ENCODE measurements at regions not wholly inside any gene's neighbourhood (a gene's known extent, or its start where the extent isn't known, plus 50 kb on each side); places are given as distances from the start of the nearest gene placed in this dataset.

DNA sequence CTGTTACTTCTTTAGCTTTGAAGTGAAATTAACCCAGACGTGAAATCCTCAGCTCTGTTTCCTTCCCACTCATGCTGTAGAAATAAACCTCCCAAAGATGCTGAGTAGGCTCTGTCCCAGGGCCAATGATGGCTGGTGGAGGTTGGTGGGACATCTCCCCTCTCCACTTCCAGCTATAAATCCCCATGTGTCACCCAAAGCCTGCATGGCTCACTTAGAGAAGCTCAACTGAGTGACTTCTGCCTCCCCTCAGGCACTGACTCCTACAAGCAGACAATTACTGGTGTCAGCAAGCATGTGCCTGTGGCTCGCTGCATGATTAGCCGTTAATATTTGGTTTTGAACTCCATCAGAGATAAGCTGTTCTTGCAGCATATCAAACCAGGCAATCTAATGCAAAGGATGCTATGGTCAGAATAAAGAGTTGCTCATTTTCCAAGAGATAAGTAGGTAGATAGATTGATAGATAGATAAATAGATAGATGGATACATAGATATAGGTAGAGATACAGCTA, 569.5 kb upstream of the WWC1 start:
- Histone ChIP-seq H3K9me3 (ENCODE audit: control insufficient read depth, low read length) (no peaks in the 10 kb centered on the region), H3K9ac (ENCODE audit: low read length) (no peak overlapping the region), H3K27me3 (ENCODE audit: control insufficient read depth, insufficient read depth, low read length) (no peaks in the 10 kb centered on the region), H3K36me3 (ENCODE audit: control insufficient read depth, insufficient read depth, low read length) (no peaks in the 10 kb centered on the region), H3K4me1 (ENCODE audit: control insufficient read depth, insufficient read depth, low read length) (no peaks in the 10 kb centered on the region), H3K4me3 (ENCODE audit: low read length) (no peak overlapping the region)

GRCh38 chr5:167723254-167723871, 568.1 kb upstream of the WWC1 start:
- H3K36me3 ChIP-seq (ENCODE audit: control insufficient read depth, insufficient read depth, low read length) = no peaks in the 10 kb centered on the region
- no peaks in the 10 kb centered on the region for H3K9me3 ChIP-seq (ENCODE audit: control insufficient read depth, low read length)
- H3K4me3 ChIP-seq (ENCODE audit: low read length) = no peak overlapping the region
- no peak overlapping the region for H3K9ac ChIP-seq (ENCODE audit: low read length)
- no peaks in the 10 kb centered on the region for H3K4me1 ChIP-seq (ENCODE audit: control insufficient read depth, insufficient read depth, low read length)
- H3K27me3 ChIP-seq (ENCODE audit: control insufficient read depth, insufficient read depth, low read length) = no peaks in the 10 kb centered on the region

GRCh38 chr5:167725264-167725663, 566.2 kb upstream of the WWC1 start:
- Histone ChIP-seq H3K4me3 (ENCODE audit: low read length) (no peak overlapping the region), H3K9me3 (ENCODE audit: control insufficient read depth, low read length) (no peaks in the 10 kb centered on the region), H3K27me3 (ENCODE audit: control insufficient read depth, insufficient read depth, low read length) (no peaks in the 10 kb centered on the region), H3K9ac (ENCODE audit: low read length) (no peak overlapping the region), H3K4me1 (ENCODE audit: control insufficient read depth, insufficient read depth, low read length) (no peaks in the 10 kb centered on the region), H3K36me3 (ENCODE audit: control insufficient read depth, insufficient read depth, low read length) (no peaks in the 10 kb centered on the region)

DNA sequence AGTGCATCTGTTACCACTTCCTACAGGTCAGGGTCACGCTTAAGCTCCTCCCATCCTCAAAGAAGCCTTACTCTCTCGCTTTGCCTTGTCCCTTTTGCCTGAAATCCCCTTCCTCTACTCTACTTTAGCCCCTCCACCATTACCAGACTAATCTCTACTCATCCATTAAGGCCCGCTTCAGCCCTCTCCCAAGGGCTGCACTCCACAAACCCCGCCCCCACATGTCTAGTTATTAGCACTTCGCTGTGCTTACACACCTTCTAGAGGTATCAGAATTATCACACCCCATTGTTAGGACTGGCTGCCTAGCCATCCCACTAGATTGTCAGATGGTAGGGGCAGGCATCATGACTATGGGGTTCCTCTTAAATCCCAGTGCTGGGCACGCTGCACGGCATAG, 565.7 kb upstream of the WWC1 start:
- no peaks in the 10 kb centered on the region for H3K9me3 ChIP-seq (ENCODE audit: control insufficient read depth, low read length)
- H3K4me1 ChIP-seq (ENCODE audit: control insufficient read depth, insufficient read depth, low read length) = no peaks in the 10 kb centered on the region
- no peak overlapping the region for H3K4me3 ChIP-seq (ENCODE audit: low read length)
- no peaks in the 10 kb centered on the region for H3K27me3 ChIP-seq (ENCODE audit: control insufficient read depth, insufficient read depth, low read length)
- H3K9ac ChIP-seq (ENCODE audit: low read length) = no peak overlapping the region
- no peaks in the 10 kb centered on the region for H3K36me3 ChIP-seq (ENCODE audit: control insufficient read depth, insufficient read depth, low read length)

- Histone ChIP-seq H3K36me3 (ENCODE audit: control insufficient read depth, insufficient read depth, low read length) (no peaks in the 10 kb centered on the region), H3K9ac (ENCODE audit: low read length) (no peak overlapping the region), H3K4me1 (ENCODE audit: control insufficient read depth, insufficient read depth, low read length) (no peaks in the 10 kb centered on the region), H3K27me3 (ENCODE audit: control insufficient read depth, insufficient read depth, low read length) (no peaks in the 10 kb centered on the region), H3K9me3 (ENCODE audit: control insufficient read depth, low read length) (no peaks in the 10 kb centered on the region), H3K4me3 (ENCODE audit: low read length) (no peak overlapping the region)
These were observed 564.8 kb upstream of the WWC1 start for GRCh38 chr5:167726642-167727041.

DNA sequence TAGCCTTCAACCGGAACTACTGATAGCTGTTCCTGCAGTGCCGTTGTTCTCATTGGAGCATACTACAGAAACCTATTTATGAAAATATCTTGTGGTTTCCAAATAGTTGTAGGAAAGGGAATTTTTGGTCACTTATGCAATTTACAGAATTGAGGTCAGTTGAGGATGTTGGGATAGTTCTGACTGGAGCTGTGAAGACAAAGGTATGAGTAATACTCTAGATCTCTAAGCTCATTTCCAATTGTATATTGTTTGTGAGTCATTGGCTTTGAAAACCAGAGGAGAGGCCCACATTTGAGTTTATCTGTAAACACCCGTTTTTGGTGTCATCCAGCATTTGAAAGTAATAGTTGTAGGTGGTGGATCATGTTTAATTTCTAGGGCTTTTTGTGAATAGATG, 561.3 kb upstream of the WWC1 start:
- no peaks in the 10 kb centered on the region for H3K36me3 ChIP-seq (ENCODE audit: control insufficient read depth, insufficient read depth, low read length)
- no peaks in the 10 kb centered on the region for H3K27me3 ChIP-seq (ENCODE audit: control insufficient read depth, insufficient read depth, low read length)
- no peaks in the 10 kb centered on the region for H3K4me1 ChIP-seq (ENCODE audit: control insufficient read depth, insufficient read depth, low read length)
- no peak overlapping the region for H3K4me3 ChIP-seq (ENCODE audit: low read length)
- H3K9ac ChIP-seq (ENCODE audit: low read length) = no peak overlapping the region
- no peaks in the 10 kb centered on the region for H3K9me3 ChIP-seq (ENCODE audit: control insufficient read depth, low read length)

- H3K9me3 ChIP-seq (ENCODE audit: control insufficient read depth, low read length) = no peaks in the 10 kb centered on the region
- H3K4me3 ChIP-seq (ENCODE audit: low read length) = no peak overlapping the region
- no peaks in the 10 kb centered on the region for H3K4me1 ChIP-seq (ENCODE audit: control insufficient read depth, insufficient read depth, low read length)
- no peaks in the 10 kb centered on the region for H3K27me3 ChIP-seq (ENCODE audit: control insufficient read depth, insufficient read depth, low read length)
- no peaks in the 10 kb centered on the region for H3K36me3 ChIP-seq (ENCODE audit: control insufficient read depth, insufficient read depth, low read length)
- H3K9ac ChIP-seq (ENCODE audit: low read length) = no peak overlapping the region
These were observed 560.8 kb upstream of the WWC1 start for GRCh38 chr5:167730656-167731055.

GRCh38 chr5:167731951-167732350, 559.5 kb upstream of the WWC1 start:
- no peaks in the 10 kb centered on the region for H3K9me3 ChIP-seq (ENCODE audit: control insufficient read depth, low read length)
- no peaks in the 10 kb centered on the region for H3K36me3 ChIP-seq (ENCODE audit: control insufficient read depth, insufficient read depth, low read length)
- H3K27me3 ChIP-seq (ENCODE audit: control insufficient read depth, insufficient read depth, low read length) = no peaks in the 10 kb centered on the region
- no peak overlapping the region for H3K9ac ChIP-seq (ENCODE audit: low read length)
- no peak overlapping the region for H3K4me3 ChIP-seq (ENCODE audit: low read length)
- H3K4me1 ChIP-seq (ENCODE audit: control insufficient read depth, insufficient read depth, low read length) = no peaks in the 10 kb centered on the region

GRCh38 chr5:167732499-167732898, 558.9 kb upstream of the WWC1 start:
- no peak overlapping the region for H3K4me3 ChIP-seq (ENCODE audit: low read length)
- H3K27me3 ChIP-seq (ENCODE audit: control insufficient read depth, insufficient read depth, low read length) = no peaks in the 10 kb centered on the region
- no peaks in the 10 kb centered on the region for H3K36me3 ChIP-seq (ENCODE audit: control insufficient read depth, insufficient read depth, low read length)
- no peaks in the 10 kb centered on the region for H3K9me3 ChIP-seq (ENCODE audit: control insufficient read depth, low read length)
- H3K4me1 ChIP-seq (ENCODE audit: control insufficient read depth, insufficient read depth, low read length) = no peaks in the 10 kb centered on the region
- no peak overlapping the region for H3K9ac ChIP-seq (ENCODE audit: low read length)

DNA sequence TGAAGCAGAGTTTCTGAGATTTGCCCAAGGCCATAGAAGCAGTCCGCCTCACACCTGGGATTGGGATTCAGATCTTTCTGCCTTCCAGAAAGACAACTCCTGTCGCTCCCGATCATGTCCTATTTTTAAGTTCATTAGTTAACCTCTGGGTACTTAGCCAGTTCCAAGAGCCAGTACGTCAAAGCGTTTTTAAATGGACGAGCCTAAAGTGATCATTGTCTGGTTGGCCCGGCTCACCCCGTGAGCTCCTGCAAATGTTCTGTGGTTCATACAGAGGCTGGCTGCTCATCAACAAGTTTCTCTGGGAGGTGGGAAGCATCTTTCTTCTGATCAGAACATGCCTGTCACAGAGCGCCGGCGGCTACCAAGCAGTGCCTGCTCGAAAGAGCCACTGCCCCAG, 554.5 kb upstream of the WWC1 start:
- no peaks in the 10 kb centered on the region for H3K27me3 ChIP-seq (ENCODE audit: control insufficient read depth, insufficient read depth, low read length)
- no peak overlapping the region for H3K9ac ChIP-seq (ENCODE audit: low read length)
- H3K4me1 ChIP-seq (ENCODE audit: control insufficient read depth, insufficient read depth, low read length) = no peaks in the 10 kb centered on the region
- H3K36me3 ChIP-seq (ENCODE audit: control insufficient read depth, insufficient read depth, low read length) = no peaks in the 10 kb centered on the region
- H3K4me3 ChIP-seq (ENCODE audit: low read length) = no peak overlapping the region
- H3K9me3 ChIP-seq (ENCODE audit: control insufficient read depth, low read length) = no peaks in the 10 kb centered on the region

DNA sequence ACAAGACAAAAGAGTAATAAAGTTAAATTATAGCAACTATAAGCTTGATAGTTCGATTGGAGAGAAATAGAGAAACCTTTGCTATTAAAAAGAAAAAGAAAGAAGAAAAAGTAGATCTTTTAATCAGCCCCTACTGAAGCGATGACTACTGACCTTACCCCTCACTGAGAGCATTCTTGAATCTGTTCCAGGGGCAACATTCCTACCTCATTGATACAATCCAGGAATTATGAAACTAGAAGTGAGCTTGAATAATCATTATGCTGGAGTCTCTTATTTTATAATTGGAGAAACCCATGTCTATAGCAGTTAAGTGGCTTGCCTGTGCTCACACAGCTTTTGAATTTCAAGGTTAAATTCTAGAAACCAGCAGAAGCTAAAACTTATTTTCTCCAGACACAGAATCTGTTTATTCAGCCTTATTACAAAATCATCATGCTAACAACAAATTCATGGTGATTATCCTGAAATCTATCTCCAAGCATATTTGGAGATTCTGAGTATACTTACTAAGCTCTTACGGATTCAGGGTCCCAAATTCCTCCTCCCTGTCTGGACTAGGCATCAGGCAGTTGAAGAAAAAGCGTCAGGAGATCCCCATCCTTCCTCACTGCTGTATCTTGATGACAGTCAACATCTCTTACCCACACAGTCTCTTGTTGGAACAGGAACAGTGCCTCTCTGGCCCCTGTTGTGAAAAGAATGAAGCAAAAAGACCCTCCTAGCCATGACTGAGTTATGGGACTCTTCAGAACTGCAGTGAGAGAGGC, 547.6 kb upstream of the WWC1 start:
- Histone ChIP-seq H3K36me3 (ENCODE audit: control insufficient read depth, insufficient read depth, low read length) (no peaks in the 10 kb centered on the region), H3K9ac (ENCODE audit: low read length) (no peak overlapping the region), H3K9me3 (ENCODE audit: control insufficient read depth, low read length) (no peaks in the 10 kb centered on the region), H3K27me3 (ENCODE audit: control insufficient read depth, insufficient read depth, low read length) (no peaks in the 10 kb centered on the region), H3K4me3 (ENCODE audit: low read length) (no peak overlapping the region), H3K4me1 (ENCODE audit: control insufficient read depth, insufficient read depth, low read length) (no peaks in the 10 kb centered on the region)

- no peak overlapping the region for H3K4me3 ChIP-seq (ENCODE audit: low read length)
- H3K27me3 ChIP-seq (ENCODE audit: control insufficient read depth, insufficient read depth, low read length) = no peaks in the 10 kb centered on the region
- no peak overlapping the region for H3K9ac ChIP-seq (ENCODE audit: low read length)
- no peaks in the 10 kb centered on the region for H3K9me3 ChIP-seq (ENCODE audit: control insufficient read depth, low read length)
- no peaks in the 10 kb centered on the region for H3K4me1 ChIP-seq (ENCODE audit: control insufficient read depth, insufficient read depth, low read length)
- H3K36me3 ChIP-seq (ENCODE audit: control insufficient read depth, insufficient read depth, low read length) = no peaks in the 10 kb centered on the region
These were observed 545.6 kb upstream of the WWC1 start for GRCh38 chr5:167745868-167746267.

Data from mucosa of stomach (tissue), 1 donor.